Mesendoderm (in vitro differentiated cells): ENCODE measurements at regions not wholly inside any gene's neighbourhood (a gene's known extent, or its start where the extent isn't known, plus 50 kb on each side); places are given as distances from the start of the nearest gene placed in this dataset.

ENCODE experiments used
- DNase-seq: peaks from one replicate; pipeline ENCODE4 v3.0.0; 2013
- H2AK5ac ChIP-seq: 2 replicates; pipeline ENCODE4 v1.6.1; 2013; ENCODE audit warnings: low read length, inconsistent platforms
- H2BK120ac ChIP-seq: 2 replicates; pipeline ENCODE4 v1.6.1; 2013; ENCODE audit warnings: low read depth, mild to moderate bottlenecking, low read length, moderate library complexity, mixed read lengths
- H2BK15ac ChIP-seq: replicated peaks from 2 replicates; pipeline ENCODE4 v1.6.1; 2013; ENCODE audit warnings: low read depth, mild to moderate bottlenecking, moderate library complexity
- H2BK5ac ChIP-seq: 2 replicates; pipeline ENCODE4 v1.6.1; 2013; ENCODE audit warnings: low read length, inconsistent platforms
- H3K18ac ChIP-seq: 2 replicates; pipeline ENCODE4 v1.6.1; 2013; ENCODE audit warnings: mild to moderate bottlenecking, low read length, mixed read lengths
- H3K23ac ChIP-seq: one replicate; pipeline ENCODE4 v1.6.1; 2013; ENCODE audit warnings: low read length
- H3K27ac ChIP-seq: 2 replicates; pipeline ENCODE4 v1.5.1; 2013; ENCODE audit warnings: low read depth, mild to moderate bottlenecking, inconsistent platforms, low read length, moderate library complexity
- H3K27me3 ChIP-seq: 2 replicates; pipeline ENCODE4 v1.6.1; 2013; ENCODE audit warnings: low read length, control low read depth, mild to moderate bottlenecking, inconsistent platforms; ENCODE audit not compliant: insufficient read depth, poor library complexity
- H3K36me3 ChIP-seq: 2 replicates; pipeline ENCODE4 v1.6.1; 2013; ENCODE audit warnings: low read length, inconsistent platforms; ENCODE audit not compliant: control insufficient read depth, insufficient read depth
- H3K4ac ChIP-seq: one replicate; pipeline ENCODE4 v1.6.1; 2013; ENCODE audit warnings: low read depth, mild to moderate bottlenecking, low read length, moderate library complexity
- H3K4me1 ChIP-seq: 2 replicates; pipeline ENCODE4 v1.6.1; 2013; ENCODE audit warnings: low read depth, low read length, inconsistent platforms; ENCODE audit not compliant: control insufficient read depth
- H3K4me2 ChIP-seq: 2 replicates; pipeline ENCODE4 v1.6.1; 2013; ENCODE audit warnings: low read length
- H3K4me3 ChIP-seq: 2 replicates; pipeline ENCODE4 v1.5.1; 2013; ENCODE audit warnings: mild to moderate bottlenecking, low read length
- H3K56ac ChIP-seq: one replicate; pipeline ENCODE4 v1.6.1; 2013; ENCODE audit warnings: low read length
- H3K79me1 ChIP-seq: 2 replicates; pipeline ENCODE4 v1.6.1; 2013; ENCODE audit warnings: low read length, inconsistent platforms
- H3K79me2 ChIP-seq: 2 replicates; pipeline ENCODE4 v1.6.1; 2013; ENCODE audit warnings: mild to moderate bottlenecking, low read length; ENCODE audit not compliant: control insufficient read depth, insufficient read depth
- H3K9ac ChIP-seq: 2 replicates; pipeline ENCODE4 v1.6.1; 2013; ENCODE audit warnings: low read length, inconsistent platforms
- H4K5ac ChIP-seq: one replicate; pipeline ENCODE4 v1.6.1; 2013; ENCODE audit warnings: low read length
- H4K8ac ChIP-seq: one replicate; pipeline ENCODE4 v1.6.1; 2013; ENCODE audit warnings: low read depth, mild to moderate bottlenecking, control low read depth, low read length, moderate library complexity
- WGBS: extraction: QIAGEN DNeasy Blood & Tissue Kit; methylation state at CpG from one replicate; pipeline ENCODE4 v1.1.7; 2013; ENCODE audit warnings: low lambda C conversion rate, missing lambda C conversion rate; ENCODE audit not compliant: insufficient coverage; ENCODE audit errors: extremely low coverage; 5-methylcytosine and 5-hydroxymethylcytosine counted together

DNA sequence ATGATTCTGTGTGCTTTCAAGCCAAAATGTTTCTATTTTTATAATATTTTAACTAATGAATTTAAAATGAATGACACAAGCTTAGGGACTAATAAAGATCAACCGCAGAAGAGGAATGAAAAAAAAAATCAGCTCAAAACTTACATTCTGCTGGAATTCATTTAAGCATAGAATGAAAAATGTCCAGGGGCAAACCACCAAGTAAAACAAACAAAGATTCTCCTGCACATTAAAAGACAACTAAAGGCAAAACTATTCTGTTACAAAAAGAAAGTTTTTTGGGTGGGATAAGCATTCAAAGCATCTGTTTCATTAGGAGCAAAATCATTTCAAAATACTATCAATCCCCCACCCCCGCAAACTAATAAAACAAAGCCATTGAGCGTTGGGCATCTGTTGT lies 99.3 kb upstream of the SOX11 start:
- H3K36me3 ChIP-seq, result no peaks in the 10 kb centered on the region
- H3K4me3 ChIP-seq, result no peak overlapping the region
- no peak for DNase-seq
- H3K4me2 ChIP-seq, result no peak overlapping the region
- H3K4ac ChIP-seq, result no peak overlapping the region
- H3K9ac ChIP-seq, result no peak overlapping the region
- H3K56ac ChIP-seq, result no peak overlapping the region
- no peak overlapping the region for H4K5ac ChIP-seq
- no peaks in the 10 kb centered on the region for H3K79me1 ChIP-seq
- H3K27ac ChIP-seq, result no peak overlapping the region
- no peak overlapping the region for H2BK5ac ChIP-seq
- no peak overlapping the region for H4K8ac ChIP-seq
- WGBS, result no CpG with 5 or more reads among the region's 3 CpGs
- no peak overlapping the region for H2BK120ac ChIP-seq
- H3K27me3 ChIP-seq, result no peaks in the 10 kb centered on the region
- H3K23ac ChIP-seq, result no peak overlapping the region
- no peak overlapping the region for H2AK5ac ChIP-seq
- no peaks in the 10 kb centered on the region for H3K79me2 ChIP-seq
- H3K18ac ChIP-seq, result no peak overlapping the region
- H2BK15ac ChIP-seq, result no peak overlapping the region
- no peaks in the 10 kb centered on the region for H3K4me1 ChIP-seq

DNA sequence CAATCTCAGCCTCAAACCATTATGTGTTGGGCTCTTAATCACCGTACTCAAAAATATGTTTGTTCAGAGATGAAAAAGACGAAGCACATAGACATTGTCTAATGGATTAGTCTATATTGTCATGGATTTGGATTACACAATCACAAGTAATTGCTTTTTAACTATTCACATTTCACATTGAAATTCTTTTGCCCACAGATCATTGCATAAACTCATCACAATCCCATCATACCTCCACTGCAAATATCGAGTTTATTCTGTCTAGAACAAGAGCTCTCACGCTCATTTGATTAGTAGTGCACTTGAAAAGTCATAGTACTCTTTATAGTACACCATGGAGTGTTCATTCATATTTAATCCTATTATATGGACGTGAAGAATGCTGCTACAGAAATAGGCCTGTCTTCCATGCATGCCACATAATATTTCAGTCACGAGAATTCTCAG lies 97.9 kb upstream of the SOX11 start:
- Histone ChIP-seq H3K4me2 (no peak overlapping the region), H3K27ac (no peak overlapping the region), H3K36me3 (no peaks in the 10 kb centered on the region), H3K27me3 (no peaks in the 10 kb centered on the region), H2AK5ac (no peak overlapping the region), H4K5ac (no peak overlapping the region), H3K79me1 (no peaks in the 10 kb centered on the region), H3K56ac (no peak overlapping the region), H2BK120ac (no peak overlapping the region), H2BK5ac (no peak overlapping the region), H3K9ac (no peak overlapping the region), H3K23ac (no peak overlapping the region), H2BK15ac (no peak overlapping the region), H3K4me3 (no peak overlapping the region), H3K18ac (no peak overlapping the region), H3K4me1 (no peaks in the 10 kb centered on the region), H3K79me2 (no peaks in the 10 kb centered on the region), H3K4ac (no peak overlapping the region), H4K8ac (no peak overlapping the region)
- DNase-seq, result no peak
- no CpG with 5 or more reads among the region's 6 CpGs for WGBS

DNA sequence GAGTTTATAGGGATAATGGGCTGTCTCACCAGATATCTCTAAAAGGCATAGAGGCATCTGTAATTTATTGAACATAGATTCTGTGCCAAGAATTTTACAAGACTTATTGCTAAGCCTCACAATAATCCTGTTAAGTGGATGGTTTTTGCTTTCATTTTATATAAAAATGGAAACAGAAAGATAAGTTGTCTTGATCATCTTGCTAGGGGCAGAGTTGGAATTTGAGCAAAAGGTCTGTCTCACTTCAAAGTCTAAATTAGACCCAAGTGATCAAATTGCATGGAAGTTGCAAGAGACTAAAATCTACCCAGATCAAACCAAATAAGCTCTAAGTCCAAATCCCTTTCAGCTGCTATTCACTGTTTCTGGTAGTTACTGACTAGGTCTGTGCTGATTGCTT lies 95.3 kb upstream of the SOX11 start:
- no peak overlapping the region for H2BK15ac ChIP-seq
- H3K79me1 ChIP-seq, result no peaks in the 10 kb centered on the region
- H4K5ac ChIP-seq, result no peak overlapping the region
- H4K8ac ChIP-seq, result no peak overlapping the region
- no peaks in the 10 kb centered on the region for H3K4me1 ChIP-seq
- no peaks in the 10 kb centered on the region for H3K79me2 ChIP-seq
- DNase-seq, result no peak
- no peak overlapping the region for H3K27ac ChIP-seq
- no peak overlapping the region for H3K56ac ChIP-seq
- H2BK120ac ChIP-seq, result no peak overlapping the region
- H3K4ac ChIP-seq, result no peak overlapping the region
- no peak overlapping the region for H3K9ac ChIP-seq
- H3K4me2 ChIP-seq, result no peak overlapping the region
- H3K36me3 ChIP-seq, result no peaks in the 10 kb centered on the region
- no peak overlapping the region for H3K23ac ChIP-seq
- H3K27me3 ChIP-seq, result no peaks in the 10 kb centered on the region
- H2BK5ac ChIP-seq, result no peak overlapping the region
- H2AK5ac ChIP-seq, result no peak overlapping the region
- H3K18ac ChIP-seq, result no peak overlapping the region
- H3K4me3 ChIP-seq, result no peak overlapping the region

GRCh38 chr2:5598156-5598555 lies 94.0 kb upstream of the SOX11 start:
- H3K4me3 ChIP-seq, result no peak overlapping the region
- H3K23ac ChIP-seq, result no peak overlapping the region
- no peak overlapping the region for H3K27ac ChIP-seq
- no peaks in the 10 kb centered on the region for H3K4me1 ChIP-seq
- no peaks in the 10 kb centered on the region for H3K36me3 ChIP-seq
- H3K4ac ChIP-seq, result no peak overlapping the region
- H2BK120ac ChIP-seq, result peak overlapping the region; percentile 54
- H3K79me1 ChIP-seq, result no peaks in the 10 kb centered on the region
- no peak overlapping the region for H4K8ac ChIP-seq
- H2BK5ac ChIP-seq, result no peak overlapping the region
- no peaks in the 10 kb centered on the region for H3K79me2 ChIP-seq
- no peak overlapping the region for H3K4me2 ChIP-seq
- no peaks in the 10 kb centered on the region for H3K27me3 ChIP-seq
- no peak overlapping the region for H4K5ac ChIP-seq
- H3K9ac ChIP-seq, result no peak overlapping the region
- H3K56ac ChIP-seq, result no peak overlapping the region
- no CpG with 5 or more reads among the region's 4 CpGs for WGBS
- H3K18ac ChIP-seq, result no peak overlapping the region
- no peak overlapping the region for H2AK5ac ChIP-seq
- no peak for DNase-seq
- H2BK15ac ChIP-seq, result no peak overlapping the region

DNA sequence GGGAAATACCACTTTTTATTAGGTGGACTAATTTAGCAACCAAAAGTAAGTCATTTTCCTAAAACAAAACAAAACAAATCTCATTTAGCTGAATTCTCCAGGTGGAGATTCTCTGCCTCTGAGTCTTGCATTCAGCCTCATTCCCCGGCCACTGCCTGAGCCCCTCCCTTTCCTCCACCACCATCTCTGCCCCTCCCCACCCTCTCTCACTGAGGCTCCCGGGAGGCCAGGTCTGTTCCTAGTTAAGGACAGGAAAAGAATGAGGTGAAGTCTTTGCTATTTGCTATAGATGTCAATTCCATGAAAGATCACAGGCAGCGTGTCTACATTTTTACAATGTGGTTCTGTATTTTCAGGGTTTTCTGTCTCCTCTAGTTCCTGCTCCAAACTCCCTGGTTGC lies 83.0 kb upstream of the SOX11 start:
- H3K18ac ChIP-seq, result no peak overlapping the region
- H3K27ac ChIP-seq, result no peak overlapping the region

DNA sequence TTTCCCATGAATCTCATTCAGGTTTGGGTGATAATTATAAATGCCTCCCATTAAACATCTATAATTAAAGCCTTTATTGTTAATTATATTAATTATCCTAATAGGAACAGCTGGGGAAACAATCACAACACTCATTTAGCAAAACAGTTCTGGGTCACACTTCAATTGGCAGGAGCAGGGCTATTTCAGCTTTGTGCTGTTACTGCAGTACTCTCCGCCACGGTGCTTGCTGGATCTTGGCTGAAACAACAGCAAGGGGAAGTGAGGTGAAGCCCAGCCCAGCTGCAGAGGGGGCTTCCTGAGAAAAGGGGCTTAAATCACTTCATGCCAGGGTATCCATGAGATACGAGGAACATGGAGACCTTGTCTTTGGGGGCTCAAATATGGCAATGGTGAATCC lies 79.5 kb upstream of the SOX11 start:
- Histone ChIP-seq H3K18ac (no peak overlapping the region), H3K4me2 (no peak overlapping the region), H3K9ac (no peak overlapping the region), H3K4me3 (no peak overlapping the region), H4K8ac (no peak overlapping the region), H3K79me2 (no peaks in the 10 kb centered on the region), H3K27me3 (no peaks in the 10 kb centered on the region), H3K27ac (no peak overlapping the region), H2BK15ac (no peak overlapping the region), H4K5ac (no peak overlapping the region), H3K36me3 (no peaks in the 10 kb centered on the region), H2BK5ac (no peak overlapping the region), H3K4me1 (no peaks in the 10 kb centered on the region), H3K56ac (no peak overlapping the region), H3K23ac (no peak overlapping the region), H3K79me1 (no peaks in the 10 kb centered on the region), H3K4ac (no peak overlapping the region), H2AK5ac (no peak overlapping the region), H2BK120ac (no peak overlapping the region)
- DNase-seq, result no peak
- WGBS, result no CpG with 5 or more reads among the region's 3 CpGs

More for the DNA sequence above, 83.0 kb upstream of the SOX11 start:
- Histone ChIP-seq H3K9ac (no peak overlapping the region), H2BK5ac (no peak overlapping the region), H3K27me3 (no peaks in the 10 kb centered on the region), H3K4me1 (no peaks in the 10 kb centered on the region), H3K79me1 (no peaks in the 10 kb centered on the region), H2BK15ac (no peak overlapping the region), H3K4me2 (no peak overlapping the region), H3K23ac (no peak overlapping the region), H2AK5ac (no peak overlapping the region), H3K56ac (no peak overlapping the region), H3K79me2 (no peaks in the 10 kb centered on the region), H3K4ac (no peak overlapping the region), H3K4me3 (no peak overlapping the region), H4K5ac (no peak overlapping the region), H2BK120ac (no peak overlapping the region), H3K36me3 (no peaks in the 10 kb centered on the region), H4K8ac (no peak overlapping the region)
- WGBS, result no CpG with 5 or more reads among the region's 3 CpGs
- DNase-seq, result peak; percentile 61
